ENCODE measurements at regions not wholly inside any gene's neighbourhood (a gene's known extent, or its start where the extent isn't known, plus 50 kb on each side); places are given as distances from the start of the nearest gene placed in this dataset.

DNA sequence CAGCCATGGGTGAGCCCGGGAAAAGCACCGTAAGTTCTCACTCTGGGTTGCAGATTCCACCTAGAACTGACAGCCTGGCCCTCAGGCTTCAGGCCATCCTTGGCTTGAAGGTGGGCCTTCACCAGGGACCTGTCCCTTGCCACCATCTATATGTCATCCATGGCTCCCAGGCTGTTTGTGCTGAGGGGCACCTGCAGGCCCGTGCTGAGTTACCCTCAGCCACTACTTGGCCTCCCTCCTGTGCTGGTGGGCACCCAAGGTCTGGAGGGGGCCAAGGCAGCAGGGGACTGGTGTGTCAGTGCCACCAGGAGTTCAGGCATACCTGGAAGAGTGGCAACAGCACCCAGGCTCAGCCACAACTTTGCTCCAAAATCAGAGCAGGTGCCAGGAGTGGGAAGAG, 326.2 kb upstream of the SMIM21 start:
- TF ChIP-seq, protein P1, sequence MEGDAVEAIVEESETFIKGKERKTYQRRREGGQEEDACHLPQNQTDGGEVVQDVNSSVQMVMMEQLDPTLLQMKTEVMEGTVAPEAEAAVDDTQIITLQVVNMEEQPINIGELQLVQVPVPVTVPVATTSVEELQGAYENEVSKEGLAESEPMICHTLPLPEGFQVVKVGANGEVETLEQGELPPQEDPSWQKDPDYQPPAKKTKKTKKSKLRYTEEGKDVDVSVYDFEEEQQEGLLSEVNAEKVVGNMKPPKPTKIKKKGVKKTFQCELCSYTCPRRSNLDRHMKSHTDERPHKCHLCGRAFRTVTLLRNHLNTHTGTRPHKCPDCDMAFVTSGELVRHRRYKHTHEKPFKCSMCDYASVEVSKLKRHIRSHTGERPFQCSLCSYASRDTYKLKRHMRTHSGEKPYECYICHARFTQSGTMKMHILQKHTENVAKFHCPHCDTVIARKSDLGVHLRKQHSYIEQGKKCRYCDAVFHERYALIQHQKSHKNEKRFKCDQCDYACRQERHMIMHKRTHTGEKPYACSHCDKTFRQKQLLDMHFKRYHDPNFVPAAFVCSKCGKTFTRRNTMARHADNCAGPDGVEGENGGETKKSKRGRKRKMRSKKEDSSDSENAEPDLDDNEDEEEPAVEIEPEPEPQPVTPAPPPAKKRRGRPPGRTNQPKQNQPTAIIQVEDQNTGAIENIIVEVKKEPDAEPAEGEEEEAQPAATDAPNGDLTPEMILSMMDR (IDR thresholded peaks at IDR 0.05; ENCODE audit: low read length): no peak
- TF ChIP-seq EZH2phosphoT487 (IDR thresholded peaks at IDR 0.05; ENCODE audit: low read length): no peak
